Stimulated activated CD4-positive, alpha-beta T cell treated with anti-CD3 and anti-CD28 coated beads, Interleukin-15, amount 100 ng/mL, for 1 hour (primary cell): ENCODE measurements at regions not wholly inside any gene's neighbourhood (a gene's known extent, or its start where the extent isn't known, plus 50 kb on each side); places are given as distances from the start of the nearest gene placed in this dataset.
"Not testable (repeated sequence)": the region's sequence is repeated elsewhere in the genome, so short reads cannot be mapped to it uniquely, and the experiment has no call there.

Source experiments
- DNase-seq, 2 donors: peaks; one replicate each; pipeline ENCODE4 v3.0.0-alpha.2; 2020; ENCODE audit warnings: low read depth in 1 of 2, low spot score in 1 of 2

GRCh38 chr11:134611537-134611936, 199.5 kb upstream of the B3GAT1 start:
- no peak for DNase-seq

DNA sequence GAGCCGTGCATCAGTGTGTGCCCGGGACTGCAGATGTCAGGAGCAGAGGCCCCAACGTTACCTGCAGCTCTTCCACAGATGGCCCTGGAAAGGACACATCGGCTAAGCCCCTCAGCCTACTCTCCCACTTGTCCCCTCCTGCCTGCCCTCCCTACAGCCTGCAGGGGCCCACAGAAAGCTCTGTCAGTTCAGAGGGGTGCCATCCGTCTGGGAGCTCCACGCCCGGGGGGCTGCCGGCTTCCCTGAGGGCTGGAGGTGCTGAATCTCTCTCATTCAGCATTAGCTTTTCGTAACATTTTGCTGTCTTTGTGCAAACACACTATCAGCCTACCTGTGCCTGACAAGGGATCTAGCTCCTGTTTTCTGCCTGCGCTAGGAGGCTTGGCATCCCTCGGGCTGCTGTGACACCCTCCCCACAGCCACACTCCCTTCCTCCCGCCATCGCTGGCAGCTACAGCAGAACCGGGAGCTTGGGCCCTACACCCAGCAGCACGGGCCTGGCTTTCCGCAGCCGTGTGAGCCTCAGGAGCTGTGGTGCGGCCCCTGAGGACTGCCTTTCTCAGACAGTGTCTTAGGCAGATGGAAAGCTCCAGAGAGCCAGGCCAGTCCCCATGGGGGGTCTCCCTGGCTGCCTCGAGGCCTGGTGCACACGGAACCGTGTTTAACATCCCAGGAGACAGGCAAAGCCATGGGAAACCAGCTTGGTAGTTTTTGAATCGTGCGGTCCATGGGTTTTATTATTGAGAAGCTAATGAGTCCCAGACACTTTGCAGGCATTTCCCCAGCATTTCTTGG, 198.3 kb upstream of the B3GAT1 start:
- DNase-seq = no peak

DNA sequence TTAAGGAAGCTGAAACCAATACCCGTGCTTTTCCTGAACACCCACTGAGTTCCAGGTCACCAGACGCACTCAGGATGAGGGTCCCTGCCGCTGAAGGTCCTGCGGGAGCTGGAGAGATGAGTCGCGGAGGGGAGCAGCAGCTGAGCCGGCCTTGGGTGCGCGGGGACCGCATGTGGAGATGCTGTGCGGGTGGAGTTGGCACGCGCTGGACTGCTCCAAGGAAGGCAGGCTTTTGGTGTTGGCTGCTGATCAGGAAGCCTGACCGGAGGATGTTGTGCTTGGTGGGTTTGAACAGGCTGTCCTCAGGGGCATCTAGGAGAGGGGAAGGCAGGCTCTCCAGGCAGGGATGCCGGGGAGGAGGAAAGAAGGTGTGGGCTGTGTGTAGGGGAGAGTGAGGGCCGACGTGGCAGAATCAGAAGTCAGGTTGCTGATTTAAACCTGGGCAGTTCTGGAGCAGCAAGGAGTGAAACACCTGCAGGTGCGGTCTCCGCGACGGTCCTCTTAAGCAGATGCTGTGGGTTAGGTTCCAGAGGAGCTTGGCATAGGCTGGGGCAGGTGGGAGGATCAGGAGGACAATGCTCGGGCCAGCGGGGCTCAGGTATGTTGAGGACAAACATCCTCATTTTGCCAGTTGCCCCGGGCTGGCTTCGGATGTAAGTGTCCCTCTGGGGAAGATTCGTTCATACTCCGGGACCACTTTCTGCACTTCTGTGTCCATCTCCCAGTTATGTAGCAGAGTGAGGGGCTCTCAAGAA, 197.5 kb upstream of the B3GAT1 start:
- no peak for DNase-seq

GRCh38 chr11:134607963-134608750, 196.1 kb upstream of the B3GAT1 start:
- no peak for DNase-seq

DNA sequence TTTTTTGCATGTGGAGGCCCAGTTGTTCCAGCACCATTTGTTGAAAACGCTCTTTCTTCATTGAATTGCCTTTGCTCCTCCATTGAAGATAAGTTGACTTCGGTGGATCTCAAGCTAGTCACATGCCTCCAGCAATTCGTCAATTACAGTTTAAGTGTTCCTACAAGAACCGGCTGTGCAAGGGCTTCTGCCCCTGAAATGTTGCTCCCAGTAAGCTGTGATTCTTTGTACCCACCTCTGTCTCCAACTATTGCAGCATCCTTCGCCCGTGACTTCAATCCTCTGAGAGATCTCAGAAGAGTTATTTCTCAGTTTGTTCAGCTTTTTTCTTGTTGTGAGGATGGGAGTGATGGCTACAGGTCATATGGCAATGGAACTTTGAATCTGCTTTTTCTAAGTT, 194.2 kb upstream of the B3GAT1 start:
- no peak for DNase-seq

- no peak for DNase-seq
These were observed 192.8 kb upstream of the B3GAT1 start for GRCh38 chr11:134604886-134605285.

DNA sequence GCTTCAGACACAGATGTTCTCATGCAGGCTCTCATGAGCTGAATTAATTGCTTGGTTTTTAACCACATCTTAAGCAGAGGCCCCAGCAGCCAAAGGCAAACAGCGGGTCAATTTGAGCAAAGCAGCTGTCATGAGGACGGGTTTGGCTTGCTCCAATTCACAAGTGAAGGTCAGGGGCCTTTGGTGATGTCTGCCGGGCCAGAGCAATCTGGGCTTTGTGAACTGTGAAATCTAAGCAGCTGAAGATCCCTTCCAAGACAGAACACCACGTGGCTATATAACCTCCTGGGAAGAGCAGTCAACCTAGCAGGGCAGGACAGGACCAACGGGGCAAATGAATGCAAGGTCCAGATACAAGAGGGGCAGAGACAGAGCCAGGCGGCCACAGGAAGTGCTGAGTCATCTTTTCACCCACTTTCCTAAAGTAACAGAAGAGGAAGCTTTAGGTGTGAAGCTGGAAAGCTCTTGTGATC, 187.3 kb upstream of the B3GAT1 start:
- DNase-seq = no peak

DNA sequence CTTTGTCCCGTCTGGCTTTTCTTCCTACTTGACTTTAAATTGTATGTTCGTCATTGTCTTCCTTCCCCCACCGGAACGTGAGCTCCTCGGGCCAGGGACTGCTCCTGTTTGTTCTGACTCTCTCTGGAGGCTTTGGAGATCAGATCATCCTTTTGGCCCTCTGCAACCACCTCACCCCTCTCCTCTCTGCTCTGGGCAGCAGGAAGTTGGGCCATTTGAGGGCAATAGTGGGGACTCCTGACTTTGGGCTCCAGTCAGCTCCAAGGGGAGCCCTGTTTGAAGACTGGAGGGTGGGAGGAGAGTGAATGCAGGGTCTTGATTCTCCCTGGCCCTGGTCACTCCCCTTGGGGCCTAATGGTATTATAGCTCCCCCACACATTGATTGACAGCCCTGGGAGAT, 186.3 kb upstream of the B3GAT1 start:
- no peak for DNase-seq

GRCh38 chr11:134597452-134597851, 185.4 kb upstream of the B3GAT1 start:
- DNase-seq = no peak

GRCh38 chr11:134596404-134596803, 184.4 kb upstream of the B3GAT1 start:
- no peak for DNase-seq

- DNase-seq = no peak
These were observed 180.4 kb upstream of the B3GAT1 start for GRCh38 chr11:134592391-134592990.

GRCh38 chr11:134591338-134591737, 179.3 kb upstream of the B3GAT1 start:
- no peak for DNase-seq

- DNase-seq = no peak
These were observed 177.1 kb upstream of the B3GAT1 start for GRCh38 chr11:134589129-134589528.

- DNase-seq = not testable (repeated sequence)
These were observed 176.5 kb upstream of the B3GAT1 start for GRCh38 chr11:134588460-134589110.

GRCh38 chr11:134587345-134587744, 175.3 kb upstream of the B3GAT1 start:
- no peak for DNase-seq

GRCh38 chr11:134586726-134587125, 174.7 kb upstream of the B3GAT1 start:
- DNase-seq = no peak

- DNase-seq = no peak
These were observed 173.9 kb upstream of the B3GAT1 start for GRCh38 chr11:134585666-134586610.

DNA sequence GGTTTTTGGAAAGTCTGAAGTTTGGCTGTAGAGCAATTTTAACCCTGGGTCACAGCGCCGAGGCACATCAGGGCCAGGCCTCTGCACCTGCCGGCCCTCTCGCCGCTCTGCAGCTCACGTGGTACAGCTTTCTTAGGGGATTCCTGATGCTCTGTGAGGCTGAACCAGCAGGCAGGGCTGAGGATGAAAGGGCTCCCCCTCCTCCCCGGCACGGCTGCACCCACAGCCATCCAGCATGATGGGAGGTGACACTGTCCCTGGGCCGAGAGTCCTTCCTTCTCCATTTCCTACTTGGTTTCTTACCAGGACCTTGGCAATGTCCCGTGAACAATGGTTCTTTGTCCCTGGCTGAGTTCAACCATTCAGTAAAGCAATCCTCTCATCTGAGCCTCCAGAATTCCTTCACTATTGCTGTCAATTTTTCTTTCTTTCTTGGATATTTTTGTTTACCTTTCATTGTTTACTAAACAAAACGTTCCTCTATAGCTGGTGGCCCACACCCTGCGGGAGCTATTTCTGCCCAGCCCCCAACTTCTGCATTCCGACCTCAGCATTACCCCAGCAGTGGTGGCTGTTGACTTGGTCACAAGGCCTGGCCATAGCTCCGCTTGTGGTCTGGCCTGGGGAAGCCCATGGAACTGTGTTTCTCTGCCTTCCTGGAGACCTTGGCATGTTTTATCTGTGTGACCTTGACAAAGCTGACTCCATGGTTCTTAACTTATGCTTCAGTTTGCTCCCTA, 172.8 kb upstream of the B3GAT1 start:
- DNase-seq = no peak

GRCh38 chr11:134584001-134584561, 172.0 kb upstream of the B3GAT1 start:
- DNase-seq = no peak
